ENCODE measurements at regions not wholly inside any gene's neighbourhood (a gene's known extent, or its start where the extent isn't known, plus 50 kb on each side); places are given as distances from the start of the nearest gene placed in this dataset.

DNA sequence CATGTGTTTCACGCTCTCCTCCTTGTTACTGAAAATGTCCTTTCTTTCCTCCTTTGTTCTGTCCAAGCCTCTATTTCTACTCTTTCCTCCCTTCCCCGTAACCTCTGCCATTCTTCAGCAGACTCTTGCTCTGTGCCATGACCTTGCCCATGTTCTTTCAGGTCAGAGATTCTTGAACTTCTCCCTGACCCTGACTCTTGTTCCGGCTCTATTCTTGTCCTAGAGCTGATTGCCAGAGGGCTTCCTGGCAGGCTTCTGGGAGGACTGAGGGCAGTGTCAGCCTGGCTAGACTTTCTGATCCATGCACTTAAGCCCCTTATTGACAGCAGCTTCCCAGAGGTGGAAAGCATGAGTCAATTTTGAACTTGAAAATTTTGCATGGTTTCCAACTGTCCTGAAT lies 174.2 kb downstream of the TMEM161B start:
- Histone ChIP-seq H3K4me1 (no peaks in the 10 kb centered on the region), H3K4me3 (no peak overlapping the region), H3K9me3 (no peaks in the 10 kb centered on the region), H3K36me3 (no peaks in the 10 kb centered on the region), H3K27me3 (no peaks in the 10 kb centered on the region), H3K27ac (no peak overlapping the region)
- WGBS, 2 donors (ENCODE audit: low coverage in 1 of 2) = 58 to 62% methylated on average over 2 to 3 of the region's 3 CpGs
- DNase-seq = no peak
- intact Hi-C loops (cut with DNase I; ENCODE audit: low total_unique reads) = no loop called here
- TF ChIP-seq POLR2AphosphoS5 (IDR thresholded peaks at IDR 0.05) (no peak), POLR2A (IDR thresholded peaks at IDR 0.05) (no peak), EP300 (IDR thresholded peaks at IDR 0.05; ENCODE audit: low read depth) (no peak)
- TF ChIP-seq, protein P1, sequence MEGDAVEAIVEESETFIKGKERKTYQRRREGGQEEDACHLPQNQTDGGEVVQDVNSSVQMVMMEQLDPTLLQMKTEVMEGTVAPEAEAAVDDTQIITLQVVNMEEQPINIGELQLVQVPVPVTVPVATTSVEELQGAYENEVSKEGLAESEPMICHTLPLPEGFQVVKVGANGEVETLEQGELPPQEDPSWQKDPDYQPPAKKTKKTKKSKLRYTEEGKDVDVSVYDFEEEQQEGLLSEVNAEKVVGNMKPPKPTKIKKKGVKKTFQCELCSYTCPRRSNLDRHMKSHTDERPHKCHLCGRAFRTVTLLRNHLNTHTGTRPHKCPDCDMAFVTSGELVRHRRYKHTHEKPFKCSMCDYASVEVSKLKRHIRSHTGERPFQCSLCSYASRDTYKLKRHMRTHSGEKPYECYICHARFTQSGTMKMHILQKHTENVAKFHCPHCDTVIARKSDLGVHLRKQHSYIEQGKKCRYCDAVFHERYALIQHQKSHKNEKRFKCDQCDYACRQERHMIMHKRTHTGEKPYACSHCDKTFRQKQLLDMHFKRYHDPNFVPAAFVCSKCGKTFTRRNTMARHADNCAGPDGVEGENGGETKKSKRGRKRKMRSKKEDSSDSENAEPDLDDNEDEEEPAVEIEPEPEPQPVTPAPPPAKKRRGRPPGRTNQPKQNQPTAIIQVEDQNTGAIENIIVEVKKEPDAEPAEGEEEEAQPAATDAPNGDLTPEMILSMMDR (IDR thresholded peaks at IDR 0.05) = no peak
- in situ Hi-C loops (cut with MboI; ENCODE audit: low pct_ligation_motif_present in 1 of 4, low pct_unique_long_range_greater_than_20kb in 1 of 4, low sequenced_read_pairs in 3 of 4) = no loop called here

DNA sequence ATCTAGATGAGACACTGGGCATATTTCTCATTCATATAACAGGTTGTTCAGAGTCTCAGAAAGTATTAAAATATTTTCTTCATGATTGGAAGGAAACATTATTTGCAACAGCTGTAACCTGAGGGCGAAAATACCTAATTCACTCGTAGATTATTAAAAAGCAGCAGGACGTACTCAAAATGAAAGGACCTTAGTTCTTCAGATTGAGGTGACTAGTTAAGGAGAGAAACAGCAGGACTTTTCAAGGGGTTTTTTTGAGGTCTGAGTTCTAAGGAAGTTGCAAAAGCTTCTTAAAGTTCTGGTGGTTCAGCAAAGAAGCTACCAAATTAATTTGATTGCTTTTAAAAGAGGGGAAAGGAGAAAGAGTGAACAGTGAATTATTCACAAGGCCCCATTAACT lies 174.9 kb downstream of the TMEM161B start:
- Histone ChIP-seq H3K36me3 (no peaks in the 10 kb centered on the region), H3K27me3 (no peaks in the 10 kb centered on the region), H3K9me3 (no peaks in the 10 kb centered on the region), H3K27ac (no peak overlapping the region), H3K4me3 (no peak overlapping the region), H3K4me1 (no peaks in the 10 kb centered on the region)
- no peak for DNase-seq
- in situ Hi-C loops (cut with MboI; ENCODE audit: low pct_ligation_motif_present in 1 of 4, low pct_unique_long_range_greater_than_20kb in 1 of 4, low sequenced_read_pairs in 3 of 4) (no loop called here), intact Hi-C loops (cut with DNase I; ENCODE audit: low total_unique reads) (no loop called here)
- 66% methylated on average over 3 of the region's 3 CpGs for WGBS, 2 donors (ENCODE audit: low coverage in 1 of 2)
- TF ChIP-seq, protein P1 (IDR thresholded peaks at IDR 0.05) = no peak
- no peak for TF ChIP-seq EP300 (IDR thresholded peaks at IDR 0.05; ENCODE audit: low read depth)
- no peak for TF ChIP-seq POLR2A (IDR thresholded peaks at IDR 0.05)
- no peak for TF ChIP-seq POLR2AphosphoS5 (IDR thresholded peaks at IDR 0.05)

DNA sequence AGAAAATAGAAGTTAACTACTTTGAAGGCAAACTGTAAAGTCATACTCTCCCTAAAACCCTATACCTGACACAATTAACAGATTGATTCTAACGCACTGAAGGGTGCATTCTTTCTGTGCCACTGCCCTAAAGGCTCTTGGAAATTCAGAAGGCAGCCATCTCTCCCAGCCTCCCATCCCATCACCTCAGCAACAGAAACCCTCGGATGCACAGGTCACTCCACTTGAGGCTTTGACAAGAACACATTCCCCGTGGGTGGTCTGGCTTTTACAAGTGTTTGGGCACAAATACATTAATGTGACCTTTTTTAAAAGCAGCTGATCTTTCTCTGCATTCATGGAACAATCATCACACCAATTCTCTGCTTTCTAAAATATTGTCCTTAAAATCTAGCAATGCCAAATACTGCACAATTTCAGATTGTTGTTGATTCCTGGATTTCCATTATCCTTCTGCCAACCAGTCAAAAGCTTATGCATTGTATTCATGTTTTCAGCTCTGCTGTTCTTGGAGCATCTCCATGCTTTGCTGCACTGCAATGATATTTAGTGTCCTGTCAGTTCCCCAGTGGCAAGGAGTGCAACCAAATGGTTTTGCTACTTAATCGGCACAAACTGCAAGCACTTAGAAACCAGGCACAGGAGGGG lies 175.6 kb downstream of the TMEM161B start:
- no peak overlapping the region for H3K4me3 ChIP-seq
- WGBS, 2 donors (ENCODE audit: low coverage in 1 of 2) = 29 to 33% methylated on average over 3 to 4 of the region's 4 CpGs
- no peaks in the 10 kb centered on the region for H3K27me3 ChIP-seq
- no peak for DNase-seq
- H3K4me1 ChIP-seq = no peaks in the 10 kb centered on the region
- H3K36me3 ChIP-seq = no peaks in the 10 kb centered on the region
- no peaks in the 10 kb centered on the region for H3K9me3 ChIP-seq
- TF ChIP-seq POLR2A (IDR thresholded peaks at IDR 0.05) = no peak
- no peak for TF ChIP-seq EP300 (IDR thresholded peaks at IDR 0.05; ENCODE audit: low read depth)
- TF ChIP-seq POLR2AphosphoS5 (IDR thresholded peaks at IDR 0.05) = no peak
- TF ChIP-seq, protein P1 (IDR thresholded peaks at IDR 0.05) = no peak
- intact Hi-C loops (cut with DNase I; ENCODE audit: low total_unique reads) = no loop called here
- no peak overlapping the region for H3K27ac ChIP-seq
- in situ Hi-C loops (cut with MboI; ENCODE audit: low pct_ligation_motif_present in 1 of 4, low pct_unique_long_range_greater_than_20kb in 1 of 4, low sequenced_read_pairs in 3 of 4) = no loop called here

DNA sequence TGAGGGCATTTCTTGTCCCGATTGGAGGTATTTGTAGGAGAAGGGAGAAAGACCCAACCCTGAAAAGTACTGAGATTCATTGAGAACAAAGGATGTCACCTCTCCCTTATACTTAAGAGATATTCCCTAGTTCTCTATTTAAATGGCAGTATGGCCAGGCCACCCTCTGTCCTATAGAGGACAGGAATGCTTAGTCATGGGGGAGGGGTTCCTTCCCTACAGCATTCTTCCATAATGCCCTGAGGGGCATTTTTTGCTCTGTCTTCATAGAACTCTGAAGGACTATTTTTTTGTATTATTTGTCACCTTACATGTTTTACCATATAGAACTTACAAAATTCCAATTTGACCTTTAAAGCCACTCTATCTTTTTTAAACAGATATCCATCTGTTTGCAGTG lies 176.3 kb downstream of the TMEM161B start:
- H3K27me3 ChIP-seq = no peaks in the 10 kb centered on the region
- WGBS, 2 donors (ENCODE audit: low coverage in 1 of 2) = 36% methylated on average over 1 of the region's 1 CpG; no CpG with 5 or more reads in 1 of the 2 donors
- no peak overlapping the region for H3K27ac ChIP-seq
- H3K4me1 ChIP-seq = no peaks in the 10 kb centered on the region
- intact Hi-C loops (cut with DNase I; ENCODE audit: low total_unique reads) = no loop called here
- H3K9me3 ChIP-seq = no peaks in the 10 kb centered on the region
- DNase-seq = no peak
- H3K4me3 ChIP-seq = no peak overlapping the region
- in situ Hi-C loops (cut with MboI; ENCODE audit: low pct_ligation_motif_present in 1 of 4, low pct_unique_long_range_greater_than_20kb in 1 of 4, low sequenced_read_pairs in 3 of 4) = no loop called here
- TF ChIP-seq EP300 (IDR thresholded peaks at IDR 0.05; ENCODE audit: low read depth) (no peak), POLR2A (IDR thresholded peaks at IDR 0.05) (no peak), POLR2AphosphoS5 (IDR thresholded peaks at IDR 0.05) (no peak)
- TF ChIP-seq, protein P1 (IDR thresholded peaks at IDR 0.05) = no peak
- H3K36me3 ChIP-seq = no peaks in the 10 kb centered on the region
